GM19043 (cell line): ENCODE measurements at regions not wholly inside any gene's neighbourhood (a gene's known extent, or its start where the extent isn't known, plus 50 kb on each side); places are given as distances from the start of the nearest gene placed in this dataset.
"Not testable (repeated sequence)": the region's sequence is repeated elsewhere in the genome, so short reads cannot be mapped to it uniquely, and the experiment has no call there.

Experiments
- ATAC-seq: cut with Tn5 transposase; IDR thresholded peaks from one replicate; pipeline ENCODE4 v1.9.1; 2021; ENCODE audit warnings: low read depth; ENCODE audit not compliant: unreplicated experiment

- ATAC-seq = no peak
Observed at GRCh38 chr3:124132813-124133212, 140.9 kb upstream of the ROPN1 start.

- no peak for ATAC-seq
Observed at GRCh38 chr3:124133366-124133940, 141.5 kb upstream of the ROPN1 start.

- ATAC-seq = no peak
Observed at GRCh38 chr3:124137216-124137615, 145.3 kb upstream of the ROPN1 start.

- ATAC-seq = no peak
Observed at GRCh38 chr3:124138148-124138547, 146.2 kb upstream of the ROPN1 start.

- ATAC-seq = no peak
Observed at GRCh38 chr3:124140746-124141145, 148.8 kb upstream of the ROPN1 start.

- no peak for ATAC-seq
Observed at GRCh38 chr3:124142389-124142970, 150.6 kb upstream of the ROPN1 start.

- ATAC-seq = no peak
Observed at GRCh38 chr3:124143047-124143446, 151.1 kb upstream of the ROPN1 start.

- no peak for ATAC-seq
Observed at GRCh38 chr3:124144035-124144814, 152.3 kb upstream of the ROPN1 start.

GRCh38 chr3:124147429-124147828 lies 155.5 kb upstream of the ROPN1 start:
- ATAC-seq = no peak

- no peak for ATAC-seq
Observed at GRCh38 chr3:124147946-124148345, 156.0 kb upstream of the ROPN1 start.

- ATAC-seq = no peak
Observed at GRCh38 chr3:124149081-124149480, 157.2 kb upstream of the ROPN1 start.

- ATAC-seq = no peak
Observed at GRCh38 chr3:124149771-124150170, 157.8 kb upstream of the ROPN1 start.

GRCh38 chr3:124152891-124153290 lies 161.0 kb upstream of the ROPN1 start:
- not testable (repeated sequence) for ATAC-seq

- no peak for ATAC-seq
Observed at GRCh38 chr3:124156866-124157712, 165.2 kb upstream of the ROPN1 start.

GRCh38 chr3:124157748-124158147 lies 165.8 kb upstream of the ROPN1 start:
- ATAC-seq = no peak

GRCh38 chr3:124158168-124158881 lies 166.4 kb upstream of the ROPN1 start:
- no peak for ATAC-seq

GRCh38 chr3:124161448-124161847 lies 169.5 kb upstream of the ROPN1 start:
- no peak for ATAC-seq

- ATAC-seq = no peak
Observed at GRCh38 chr3:124163689-124164088, 171.8 kb upstream of the ROPN1 start.

- ATAC-seq = no peak
Observed at GRCh38 chr3:124168271-124168670, 176.3 kb upstream of the ROPN1 start.

- ATAC-seq = no peak
Observed at GRCh38 chr3:124172283-124172682, 180.4 kb upstream of the ROPN1 start.
